T-cell (primary cell): ENCODE measurements at regions not wholly inside any gene's neighbourhood (a gene's known extent, or its start where the extent isn't known, plus 50 kb on each side); places are given as distances from the start of the nearest gene placed in this dataset.
"Not testable (repeated sequence)": the region's sequence is repeated elsewhere in the genome, so short reads cannot be mapped to it uniquely, and the experiment has no call there.

Experiments
- ATAC-seq, 4 experiments: fragments of 200-7000 bp in 3 of 4; fragments of 150-1000 bp in 1 of 4; cut with Tn5 transposase; replicated peaks in 1 of 4; 1 replicate in 3 of 4; 2 replicates in 1 of 4; pipeline ENCODE4 v1.10.0; 2021; ENCODE audit warnings: moderate library complexity in 3 of 4, mild to moderate bottlenecking in 2 of 4, moderate number of reproducible peaks in 1 of 4
- CTCF ChIA-PET, 2 donors: fragments of 300-600 bp; sonication (Branson Sonifier 250); formaldehyde crosslinking; loops; one replicate each; lab custom pipeline; 2022; ENCODE audit warnings: antibody characterized with exemption in 2 of 2; lab: Charles Lee
- POLR2A ChIA-PET, 2 donors: fragments of 300-600 bp; sonication (Branson Sonifier 250); formaldehyde crosslinking; loops; one replicate each; lab custom pipeline; 2022; ENCODE audit warnings: antibody characterized with exemption in 2 of 2; lab: Charles Lee
- DNase-seq, 35 experiments: peaks; one replicate each; pipeline versions ENCODE4 v3.0.0 to v3.0.0-alpha.2; 2013 to 2023
- H3K27ac ChIP-seq: one replicate; pipeline ENCODE4 v1.5.1; 2013; ENCODE audit warnings: low read length
- H3K27me3 ChIP-seq, 2 experiments: replicated peaks in 1 of 2; 1 replicate in 1 of 2; 2 replicates in 1 of 2; pipeline versions ENCODE4 v1.6.1 to v1.7.0; 2013; ENCODE audit warnings: low read length in 1 of 2, mixed read lengths in 1 of 2; ENCODE audit not compliant: control insufficient read depth in 2 of 2, insufficient read depth in 2 of 2; ENCODE audit errors: extremely low read depth in 1 of 2
- H3K36me3 ChIP-seq, 2 donors: 1 replicate in 1 of 2; 2 replicates in 1 of 2; pipeline versions ENCODE4 v1.6.1 to v1.7.0; 2013; ENCODE audit warnings: low read length in 1 of 2; ENCODE audit not compliant: control insufficient read depth in 2 of 2, insufficient read depth in 1 of 2; ENCODE audit errors: extremely low read depth in 1 of 2
- H3K4me1 ChIP-seq, 2 experiments: 1 replicate in 1 of 2; 2 replicates in 1 of 2; pipeline versions ENCODE4 v1.6.1 to v1.7.0; 2013; ENCODE audit warnings: low read length in 2 of 2, mixed read lengths in 1 of 2; ENCODE audit not compliant: insufficient read depth in 2 of 2, control insufficient read depth in 1 of 2; ENCODE audit errors: extremely low read depth in 1 of 2
- H3K4me3 ChIP-seq, 2 donors: 1 replicate in 1 of 2; 2 replicates in 1 of 2; pipeline versions ENCODE4 v1.5.1 to v1.7.0; 2013; ENCODE audit warnings: mild to moderate bottlenecking in 2 of 2, low read length in 1 of 2, moderate library complexity in 1 of 2; ENCODE audit not compliant: control insufficient read depth in 1 of 2; ENCODE audit errors: extremely low read depth in 1 of 2
- H3K9me3 ChIP-seq: 2 replicates; pipeline ENCODE4 v1.7.0; 2013
- H3K27ac Mint-ChIP-seq, 2 donors: one replicate each; pipeline ENCODE4 v1.8.0; 2020 to 2021; ENCODE audit warnings: mild to moderate bottlenecking in 2 of 2, mixed read lengths in 2 of 2
- H3K27me3 Mint-ChIP-seq, 2 donors: one replicate each; pipeline ENCODE4 v1.8.0; 2021 to 2022; ENCODE audit warnings: mixed read lengths in 2 of 2
- H3K36me3 Mint-ChIP-seq: one replicate; pipeline ENCODE4 v1.8.0; 2021; ENCODE audit warnings: mixed read lengths
- H3K4me1 Mint-ChIP-seq, 3 donors: one replicate each; pipeline ENCODE4 v1.8.0; 2020 to 2022; ENCODE audit warnings: mixed read lengths in 3 of 3, mild to moderate bottlenecking in 1 of 3
- H3K4me3 Mint-ChIP-seq, 3 donors: one replicate each; pipeline ENCODE4 v1.8.0; 2020 to 2022; ENCODE audit warnings: mild to moderate bottlenecking in 3 of 3, mixed read lengths in 3 of 3, moderate library complexity in 3 of 3
- H3K9me3 Mint-ChIP-seq, 3 donors: one replicate each; pipeline ENCODE4 v1.8.0; 2020 to 2022; ENCODE audit warnings: mixed read lengths in 3 of 3
- WGBS: methylation state at CpG from one replicate; pipeline ENCODE4 v1.1.5; 2013; ENCODE audit warnings: missing lambda C conversion rate; ENCODE audit not compliant: insufficient coverage; 5-methylcytosine and 5-hydroxymethylcytosine counted together

DNA sequence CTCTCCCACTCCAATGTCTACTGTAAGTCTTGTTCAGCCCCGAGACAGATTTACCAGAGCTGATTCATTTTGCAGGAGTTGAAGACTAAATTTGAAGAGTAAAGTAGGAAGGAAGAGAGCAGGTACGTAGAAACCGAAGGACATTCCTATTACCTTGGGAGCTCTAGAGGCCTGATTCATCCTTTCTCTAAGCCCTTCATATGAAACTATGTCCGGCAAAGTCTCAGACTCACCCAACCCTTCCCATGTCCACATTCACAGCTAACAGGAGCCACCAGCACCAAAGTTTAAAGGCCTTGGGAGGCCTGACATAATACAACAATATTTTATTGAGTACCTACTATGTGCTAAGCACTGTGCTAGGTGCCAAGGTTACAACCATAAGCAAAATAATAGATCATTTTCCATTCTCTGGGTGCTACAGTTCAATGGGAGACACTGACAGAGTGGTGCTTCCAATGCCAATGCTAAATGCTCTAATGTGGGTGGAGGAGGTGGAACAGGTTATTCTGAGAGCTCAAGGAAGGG, 86.6 kb downstream of the PHLDA1 start:
- ATAC-seq: peak in 1 of 4 experiments; percentile 15
- Histone ChIP-seq H3K36me3 (no peaks in the 10 kb centered on the region), H3K27me3 (no peaks in the 10 kb centered on the region), H3K9me3 (no peaks in the 10 kb centered on the region), H3K27ac (peak overlapping the region; percentile 72), H3K4me1 (peaks cover 3 to 7% of the 10 kb centered on the region in 2 experiments), H3K4me3 (no peak overlapping the region)
- WGBS: no CpG with 5 or more reads among the region's 4 CpGs
- Mint-ChIP-seq H3K27me3 (no peaks in the 10 kb centered on the region), H3K9me3 (no peaks in the 10 kb centered on the region), H3K36me3 (no peaks in the 10 kb centered on the region), H3K4me3 (peak overlapping the region in 1 of 3 donors; percentile 66), H3K27ac (peak overlapping the region; percentile 97), H3K4me1 (peaks cover 12 to 21% (median 20%) of the 10 kb centered on the region in 3 donors)
- no peak for DNase-seq
- ChIA-PET CTCF (no interaction called here), POLR2A (no interaction called here)

DNA sequence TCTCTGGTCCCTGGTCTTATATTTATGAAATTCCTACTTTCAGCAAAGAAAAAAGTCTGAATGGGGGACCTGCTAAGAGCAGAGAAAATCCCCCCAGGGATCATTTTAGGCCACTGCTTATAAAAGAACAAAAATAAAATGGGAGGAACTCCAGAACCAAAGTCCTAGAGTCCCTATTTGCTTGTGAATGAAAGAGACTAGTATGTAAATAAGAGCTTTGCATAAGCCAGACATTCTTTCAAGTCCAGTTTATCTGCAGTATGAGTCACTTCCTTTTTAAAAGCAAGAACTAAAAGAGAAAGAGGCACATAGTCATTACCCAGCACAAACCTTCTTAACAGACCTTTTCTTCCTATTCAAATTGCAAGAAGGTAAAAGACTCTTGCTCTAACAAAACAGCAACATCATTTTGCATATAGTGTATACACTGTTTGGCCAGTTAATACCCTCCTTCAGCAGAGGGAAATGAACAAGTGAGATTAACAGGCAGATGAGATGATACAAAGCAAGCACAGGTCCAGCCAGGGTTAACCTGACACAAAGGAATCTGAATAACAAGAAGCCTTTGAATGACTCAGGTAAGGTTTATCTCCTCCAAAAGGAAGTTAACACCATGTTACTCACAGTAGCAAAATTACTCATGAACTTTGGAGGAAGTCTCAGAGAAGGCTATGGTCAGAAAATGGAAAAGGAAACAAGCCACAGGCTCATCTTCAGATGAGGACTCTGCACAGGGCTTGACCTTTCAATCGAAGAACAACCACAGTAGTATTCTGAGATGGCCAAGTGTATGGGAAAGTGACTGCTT, 87.3 kb downstream of the PHLDA1 start:
- POLR2A ChIA-PET: interaction anchor here in 1 of 2 donors (0.6 kb wide), 1 partner anchor 10 kb away, joined by 8 read pairs; no protein-coding TSS in a partner anchor
- Mint-ChIP-seq H3K4me3 (peak overlapping the region in 2 of 3 donors; percentile 61 to 66), H3K36me3 (no peaks in the 10 kb centered on the region), H3K9me3 (no peaks in the 10 kb centered on the region), H3K27me3 (no peaks in the 10 kb centered on the region), H3K4me1 (peaks cover 12 to 21% (median 20%) of the 10 kb centered on the region in 3 donors), H3K27ac (peak overlapping the region; percentile 97)
- CTCF ChIA-PET: interaction anchor here in 1 of 2 donors (0.5 to 0.9 kb wide), 3 partner anchors 10 to 318 kb away, joined by 3 to 5 read pairs (median 3); partner anchors contain the start of gene PHLDA1
- no CpG with 5 or more reads among the region's 1 CpG for WGBS
- no peak overlapping the region for H3K4me3 ChIP-seq
- no peaks in the 10 kb centered on the region for H3K27me3 ChIP-seq
- ATAC-seq (peak; percentile 87 to 95 (median 94)), DNase-seq (peak in 1 of 35 experiments; percentile 46)
- no peaks in the 10 kb centered on the region for H3K9me3 ChIP-seq
- peak overlapping the region; percentile 72 for H3K27ac ChIP-seq
- H3K36me3 ChIP-seq: no peaks in the 10 kb centered on the region
- H3K4me1 ChIP-seq: peaks cover 3 to 7% of the 10 kb centered on the region in 2 experiments

DNA sequence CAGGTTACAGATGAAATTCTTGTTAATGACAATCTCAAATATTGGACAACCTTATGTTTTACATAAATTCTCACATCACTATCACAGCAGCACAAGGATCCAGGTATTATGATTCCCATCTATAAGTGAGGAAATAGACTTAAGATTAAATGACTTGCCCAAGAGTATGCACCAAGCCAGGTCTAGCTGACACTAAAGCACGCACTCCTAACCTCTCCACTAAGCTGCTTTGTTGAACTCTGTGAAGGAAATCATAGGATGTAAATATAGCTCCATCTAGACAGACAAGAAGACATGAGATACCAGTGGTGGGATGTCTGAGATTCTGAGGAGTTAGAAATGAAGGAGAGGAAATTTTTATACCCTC, 87.9 kb downstream of the PHLDA1 start:
- no peaks in the 10 kb centered on the region for H3K36me3 Mint-ChIP-seq
- Histone ChIP-seq H3K4me3 (no peak overlapping the region), H3K36me3 (no peaks in the 10 kb centered on the region), H3K4me1 (peaks cover 3 to 7% of the 10 kb centered on the region in 2 experiments), H3K9me3 (no peaks in the 10 kb centered on the region), H3K27ac (peak overlapping the region; percentile 72), H3K27me3 (no peaks in the 10 kb centered on the region)
- H3K27me3 Mint-ChIP-seq: no peaks in the 10 kb centered on the region
- no peak overlapping the region for H3K4me3 Mint-ChIP-seq
- H3K9me3 Mint-ChIP-seq: no peaks in the 10 kb centered on the region
- DNase-seq (no peak), ATAC-seq (peak in 1 of 4 experiments; percentile 12)
- ChIA-PET POLR2A (interaction anchor here (0.5 to 0.6 kb wide), 2 partner anchors 9 to 10 kb away, joined by 5 to 8 read pairs; no protein-coding TSS in a partner anchor), CTCF (interaction anchor here in 1 of 2 donors (0.5 to 0.9 kb wide), 3 partner anchors 9 to 318 kb away, joined by 3 to 5 read pairs (median 3); partner anchors contain the start of gene PHLDA1)
- peak overlapping the region; percentile 97 for H3K27ac Mint-ChIP-seq
- peaks cover 12 to 21% (median 20%) of the 10 kb centered on the region in 3 donors for H3K4me1 Mint-ChIP-seq
- WGBS: no CpG with 5 or more reads among the region's 1 CpG

DNA sequence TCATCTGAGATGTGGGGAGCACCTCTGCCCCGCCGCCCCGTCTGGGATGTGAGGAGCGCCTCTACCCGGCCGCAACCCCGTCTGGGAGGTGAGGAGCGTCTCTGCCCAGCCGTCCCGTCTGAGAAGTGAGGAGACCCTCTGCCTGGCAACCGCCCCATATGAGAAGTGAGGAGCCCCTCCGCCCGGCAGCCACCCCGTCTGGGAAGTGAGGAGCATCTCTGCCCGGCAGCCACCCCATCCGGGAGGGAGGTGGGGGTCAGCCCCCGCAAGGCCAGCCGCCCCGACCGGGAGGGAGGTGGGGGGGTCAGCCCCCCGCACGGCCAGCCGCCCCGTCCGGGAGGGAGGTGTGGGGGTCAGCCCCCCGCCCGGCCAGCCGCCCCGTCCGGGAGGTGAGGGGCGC, 89.9 kb downstream of the PHLDA1 start:
- CTCF ChIA-PET, H3K27ac ChIP-seq, H3K27ac Mint-ChIP-seq, DNase-seq, H3K9me3 Mint-ChIP-seq, H3K27me3 Mint-ChIP-seq, H3K36me3 ChIP-seq, ATAC-seq, H3K4me3 Mint-ChIP-seq, POLR2A ChIA-PET, H3K36me3 Mint-ChIP-seq, H3K4me3 ChIP-seq, H3K9me3 ChIP-seq, H3K4me1 ChIP-seq, H3K27me3 ChIP-seq: not testable (repeated sequence)
- peaks cover 12 to 21% (median 20%) of the 10 kb centered on the region in 3 donors for H3K4me1 Mint-ChIP-seq
- WGBS: 100% methylated on average over 1 of the region's 31 CpGs

DNA sequence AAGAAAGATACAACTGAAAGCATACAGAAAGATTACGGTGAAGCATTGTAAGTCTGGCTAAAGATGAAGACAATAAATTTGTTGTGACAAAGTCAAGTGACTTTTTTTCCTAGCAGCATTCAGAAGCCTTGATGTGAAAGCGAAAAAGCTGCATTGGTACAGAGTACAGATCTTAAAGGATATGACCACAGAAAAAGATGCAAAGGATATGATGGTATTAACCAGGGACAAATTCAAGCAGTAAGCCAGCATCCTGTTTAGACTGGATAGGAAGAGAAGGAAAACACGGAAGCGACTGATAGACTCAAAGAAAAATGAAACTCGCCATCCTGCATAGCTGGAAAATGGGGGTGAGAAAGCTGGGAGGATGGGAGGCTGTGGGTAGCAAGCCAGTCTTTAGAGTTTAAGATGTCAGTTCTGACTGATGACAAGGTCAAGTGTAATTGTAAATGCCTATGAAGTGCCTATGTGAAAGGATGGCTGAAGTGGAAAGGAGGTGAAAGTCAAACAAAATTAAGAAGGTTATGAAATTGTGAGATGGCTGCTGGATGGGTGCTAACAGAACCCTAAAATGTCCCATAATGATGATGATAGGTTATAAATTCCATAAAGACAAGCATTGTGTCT, 92.4 kb downstream of the PHLDA1 start:
- Mint-ChIP-seq H3K9me3 (no peaks in the 10 kb centered on the region), H3K27ac (no peak overlapping the region), H3K4me1 (peaks cover 7 to 21% (median 19%) of the 10 kb centered on the region in 3 donors), H3K4me3 (no peak overlapping the region), H3K36me3 (no peaks in the 10 kb centered on the region), H3K27me3 (no peaks in the 10 kb centered on the region)
- H3K4me3 ChIP-seq: no peak overlapping the region
- no peak overlapping the region for H3K27ac ChIP-seq
- H3K27me3 ChIP-seq: peaks cover 0 to 2% of the 10 kb centered on the region in 2 experiments
- ATAC-seq (peak in 1 of 4 experiments; percentile 35), DNase-seq (no peak)
- CTCF ChIA-PET: no interaction called here
- H3K9me3 ChIP-seq: no peaks in the 10 kb centered on the region
- peaks cover under 1 to 6% of the 10 kb centered on the region in 2 experiments for H3K4me1 ChIP-seq
- H3K36me3 ChIP-seq: no peaks in the 10 kb centered on the region
- 64% methylated on average over 5 of the region's 5 CpGs for WGBS
- POLR2A ChIA-PET: no interaction called here

GRCh38 chr12:75938189-75938588, 93.4 kb downstream of the PHLDA1 start:
- WGBS: no CpG with 5 or more reads among the region's 2 CpGs
- H3K4me3 ChIP-seq: no peak overlapping the region
- DNase-seq: no peak
- ChIA-PET CTCF (no interaction called here), POLR2A (no interaction called here)
- Mint-ChIP-seq H3K4me3 (no peak overlapping the region), H3K27ac (no peak overlapping the region), H3K9me3 (no peaks in the 10 kb centered on the region), H3K27me3 (no peaks in the 10 kb centered on the region), H3K4me1 (peaks cover 8 to 22% (median 17%) of the 10 kb centered on the region in 3 donors), H3K36me3 (no peaks in the 10 kb centered on the region)
- peaks cover 2 to 7% of the 10 kb centered on the region in 2 experiments for H3K4me1 ChIP-seq
- peaks cover 0 to 2% of the 10 kb centered on the region in 2 experiments for H3K27me3 ChIP-seq
- no peaks in the 10 kb centered on the region for H3K36me3 ChIP-seq
- H3K27ac ChIP-seq: no peak overlapping the region
- ATAC-seq: no peak
- H3K9me3 ChIP-seq: no peaks in the 10 kb centered on the region
